KG1 (cell line): ENCODE measurements at regions not wholly inside any gene's neighbourhood (a gene's known extent, or its start where the extent isn't known, plus 50 kb on each side); places are given as distances from the start of the nearest gene placed in this dataset.

Experiments
- DNase-seq: peaks from one replicate; lab custom pipeline; 2025; lab: John Stamatoyannopoulos, UW

DNA sequence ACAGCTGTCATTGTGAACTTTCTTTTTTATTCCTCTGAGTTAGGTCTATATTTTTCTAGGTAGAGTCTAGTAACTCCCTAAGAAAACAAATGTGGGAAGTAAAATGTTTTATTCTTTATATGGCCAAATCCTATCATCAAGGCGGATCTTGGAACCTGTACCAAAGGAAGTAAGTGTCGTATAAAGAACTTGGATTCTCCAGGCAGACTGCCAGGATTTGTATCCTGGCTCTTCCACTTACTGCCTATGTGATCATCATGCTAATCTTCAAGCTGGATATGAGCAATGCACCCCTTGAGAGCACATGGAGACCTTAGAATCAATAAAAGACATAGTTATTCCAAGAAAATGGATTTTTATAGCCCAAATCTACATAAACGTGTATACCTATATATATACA is 286.5 kb downstream of the PCDH17 start:
- no peak for DNase-seq

DNA sequence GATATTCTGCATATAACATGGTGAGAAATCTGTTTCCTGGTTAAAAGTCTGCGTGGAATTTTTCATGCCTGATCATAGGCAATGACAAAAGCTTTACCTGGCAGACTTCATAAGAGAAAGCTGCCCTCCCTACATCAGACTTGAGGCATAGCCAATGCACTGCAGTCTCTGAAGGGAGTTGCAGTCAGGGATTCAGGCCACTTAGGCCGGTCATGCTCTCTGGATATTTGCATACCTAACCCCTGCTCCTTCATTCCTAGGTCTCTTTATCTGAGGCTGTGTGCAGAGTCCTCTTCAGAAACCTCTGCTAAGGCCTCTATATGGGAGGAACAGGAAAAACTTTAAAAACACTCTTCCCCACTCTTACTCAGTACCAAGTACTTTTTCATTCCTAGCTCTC is 287.4 kb downstream of the PCDH17 start:
- DNase-seq: no peak

DNA sequence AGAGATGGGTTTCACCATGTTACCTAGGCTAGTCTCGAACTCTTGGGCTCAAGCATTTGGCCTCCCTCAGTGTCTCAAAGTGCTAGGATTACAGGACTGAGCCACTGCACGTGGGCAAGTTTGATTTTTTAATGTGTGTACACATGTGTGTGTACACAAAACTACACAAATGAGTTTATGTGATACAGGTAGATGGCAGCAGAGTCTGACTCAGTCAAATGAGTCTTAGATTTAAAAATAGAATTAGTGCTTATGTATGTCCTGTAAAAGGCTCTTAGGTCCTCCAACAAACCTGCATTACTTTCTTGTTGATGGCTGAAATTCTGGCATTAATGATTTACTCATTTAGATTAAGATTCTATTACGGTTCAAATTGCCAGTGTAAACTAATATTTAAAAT is 293.7 kb downstream of the PCDH17 start:
- DNase-seq: no peak

DNA sequence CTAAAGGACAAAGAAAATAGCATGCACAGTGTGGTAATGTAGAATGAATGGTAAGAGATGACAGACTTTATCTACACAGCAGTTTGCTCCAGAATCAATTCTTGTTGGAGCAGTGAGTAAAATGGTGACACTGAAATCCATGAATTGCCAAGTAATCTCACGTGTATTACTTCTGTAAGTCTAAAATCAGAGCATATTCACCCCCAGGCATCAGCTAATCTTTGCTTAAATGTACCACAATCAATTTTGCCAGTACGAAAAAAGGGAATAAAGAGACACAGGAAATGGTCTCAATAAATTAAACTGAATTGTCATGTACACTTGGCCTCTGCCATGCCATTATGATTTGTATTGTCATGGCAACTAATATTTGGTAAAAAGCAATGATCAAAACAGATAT is 294.2 kb downstream of the PCDH17 start:
- no peak for DNase-seq

DNA sequence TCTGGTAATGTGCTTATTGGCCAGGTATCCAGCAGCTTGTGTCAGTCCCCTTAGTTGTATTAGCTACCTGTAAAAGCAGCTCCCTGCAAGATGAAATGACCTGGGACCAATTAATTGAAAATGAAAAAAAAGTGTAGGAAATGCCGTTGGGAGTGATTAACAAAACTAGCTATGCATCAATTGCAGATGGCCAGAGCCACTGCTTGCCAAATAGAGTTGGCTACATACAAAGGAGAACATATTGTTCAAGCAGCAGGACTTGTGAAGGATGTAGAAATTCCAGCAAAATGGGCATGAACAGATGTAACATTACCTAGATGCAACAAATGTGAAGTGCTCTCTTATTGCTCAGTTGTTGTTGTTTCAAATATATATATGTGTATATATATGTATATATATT is 300.5 kb downstream of the PCDH17 start:
- DNase-seq: no peak

DNA sequence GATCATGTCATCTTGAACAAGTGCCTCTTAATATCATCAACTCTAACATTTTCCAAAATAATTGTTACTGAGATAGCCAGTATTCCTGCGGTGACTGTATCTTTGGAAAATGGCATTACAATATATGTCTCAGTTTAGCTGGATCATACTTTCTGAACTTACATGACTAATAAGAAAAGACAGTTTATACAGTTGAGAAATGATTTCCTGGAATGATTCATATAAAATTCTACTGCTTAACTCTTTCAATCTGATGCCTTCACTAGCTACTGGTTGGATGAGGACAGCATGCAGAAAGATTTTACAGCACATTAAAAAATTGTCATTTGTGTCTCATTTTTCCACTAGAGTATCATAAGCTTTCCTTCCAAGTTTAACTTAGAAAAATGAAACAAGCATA is 302.1 kb downstream of the PCDH17 start:
- DNase-seq: no peak

DNA sequence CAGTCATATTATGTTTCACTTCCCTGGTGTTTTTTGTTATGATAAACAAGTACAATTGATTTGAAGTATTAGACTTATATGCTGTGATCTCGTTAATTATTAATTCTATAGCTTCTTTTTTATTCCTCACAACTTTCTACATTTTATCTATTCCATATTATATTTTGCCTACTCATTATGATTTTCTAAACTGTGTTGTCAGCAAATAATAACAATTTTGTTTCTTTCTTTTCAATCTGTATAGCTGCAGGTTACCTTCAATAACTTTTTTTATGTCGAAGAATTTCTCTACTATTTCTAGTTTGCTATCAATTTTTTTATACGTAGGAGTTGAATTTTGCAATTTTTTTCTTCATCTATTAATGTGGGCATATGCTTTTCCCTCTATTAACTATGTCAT is 304.4 kb downstream of the PCDH17 start:
- no peak for DNase-seq

DNA sequence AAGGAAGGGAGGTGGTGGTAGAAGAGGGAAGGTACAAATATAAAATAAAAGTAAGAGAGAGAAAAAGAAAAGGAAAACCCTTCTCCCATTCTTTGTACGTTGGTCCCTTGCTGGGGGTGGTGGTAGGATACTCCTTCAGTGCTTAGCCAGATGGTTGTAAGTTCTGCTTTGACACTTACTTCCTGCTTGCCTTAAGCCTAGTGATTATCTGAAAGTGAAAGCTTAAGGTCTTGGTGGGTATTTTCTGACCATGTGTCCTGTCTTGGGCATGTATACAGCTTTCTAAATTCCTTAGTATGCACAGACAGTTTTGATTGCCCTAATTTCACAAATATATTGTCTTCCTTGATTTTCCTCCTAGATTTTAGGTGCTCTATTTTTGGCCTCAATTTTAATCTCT is 314.8 kb downstream of the PCDH17 start:
- peak; percentile 7 for DNase-seq

DNA sequence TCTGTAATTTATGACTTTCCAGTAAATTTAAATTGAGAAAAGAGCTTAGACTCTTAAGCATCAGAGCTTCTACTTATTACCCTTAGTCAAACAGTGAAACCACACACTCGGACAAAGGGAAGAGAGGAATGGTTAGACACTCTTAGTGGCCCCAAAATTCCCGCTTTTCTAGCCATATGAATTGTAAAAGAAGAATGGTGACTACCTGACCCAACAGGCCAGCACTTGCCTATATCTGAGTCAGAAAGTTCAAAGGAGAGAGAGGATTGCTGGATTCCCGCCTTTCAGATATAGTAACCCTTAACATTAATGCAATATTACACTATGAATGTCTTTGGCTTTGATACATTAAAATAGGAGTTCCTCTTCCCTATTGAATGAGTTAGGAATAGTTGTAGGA is 317.3 kb downstream of the PCDH17 start:
- DNase-seq: no peak

DNA sequence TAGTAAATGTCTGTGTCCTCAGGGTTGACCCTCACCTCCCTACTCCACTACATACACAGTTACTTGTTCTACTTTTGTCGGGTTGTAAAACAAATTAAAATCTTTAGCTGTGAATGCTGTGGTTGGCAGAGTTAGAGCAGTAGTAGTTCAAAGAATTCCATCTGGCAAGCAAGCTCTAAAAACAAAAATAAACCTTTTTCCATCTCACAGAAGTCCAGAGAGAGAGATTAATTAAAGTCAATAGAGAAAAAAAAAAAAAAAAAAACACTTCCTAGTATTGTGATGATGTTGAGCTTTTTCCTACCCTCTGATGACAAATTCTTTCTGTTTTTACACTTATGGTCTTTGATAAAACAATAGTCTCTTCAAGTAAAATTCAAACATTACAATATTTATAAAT is 338.4 kb downstream of the PCDH17 start:
- no peak for DNase-seq

DNA sequence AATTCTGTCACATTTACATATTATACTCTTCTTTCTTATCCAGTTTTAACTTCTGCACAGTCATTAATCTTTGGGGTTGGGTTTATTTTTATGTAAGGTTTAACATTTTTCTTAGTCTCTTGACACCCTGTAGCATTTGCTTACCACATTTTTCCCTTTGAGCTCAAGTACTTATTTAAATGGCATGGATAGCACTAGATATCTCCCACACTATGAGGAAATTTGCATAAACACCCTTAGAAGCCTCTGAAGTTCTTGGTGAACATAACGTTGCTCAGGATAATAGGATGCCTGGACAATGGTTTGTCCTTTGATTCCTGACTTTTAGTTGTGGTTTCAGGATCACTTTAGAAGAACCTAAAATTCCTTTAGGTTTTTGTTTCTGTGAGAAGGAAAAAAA is 338.9 kb downstream of the PCDH17 start:
- no peak for DNase-seq

DNA sequence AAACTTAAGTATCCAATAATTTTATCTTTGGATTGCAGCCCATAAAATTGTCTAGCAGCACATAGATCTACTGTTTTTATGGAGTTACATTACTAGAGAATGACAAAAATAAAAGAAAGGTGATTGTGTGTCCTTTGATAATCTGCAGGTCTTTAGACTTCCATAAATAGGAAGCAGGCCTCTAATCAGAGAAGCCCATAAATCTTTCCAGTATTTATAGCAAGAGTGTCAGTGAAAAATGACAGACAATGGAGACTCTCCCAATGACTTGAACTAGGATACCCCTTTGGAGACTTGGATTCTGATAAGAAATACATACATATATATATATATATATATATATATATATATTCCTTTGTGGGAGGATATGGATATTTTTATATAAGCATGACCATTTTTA is 351.2 kb downstream of the PCDH17 start:
- no peak for DNase-seq

DNA sequence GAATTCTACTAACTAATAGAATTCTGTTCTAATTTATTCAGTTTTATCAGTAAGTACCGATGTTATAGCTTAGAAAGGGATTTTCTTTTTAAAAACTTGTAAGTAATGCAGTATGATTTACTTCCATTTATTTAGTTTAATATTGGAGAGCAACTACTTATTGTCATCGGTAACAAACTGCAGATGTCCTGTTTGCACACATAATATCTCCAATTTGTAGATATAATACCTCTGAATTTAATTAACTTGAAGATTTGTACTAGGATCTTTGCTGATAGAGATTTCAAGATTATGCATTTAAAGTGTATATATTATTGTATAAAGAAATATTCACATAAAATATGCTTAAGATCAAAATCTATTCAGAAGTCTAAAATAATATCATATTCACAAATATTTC is 356.7 kb downstream of the PCDH17 start:
- DNase-seq: no peak

DNA sequence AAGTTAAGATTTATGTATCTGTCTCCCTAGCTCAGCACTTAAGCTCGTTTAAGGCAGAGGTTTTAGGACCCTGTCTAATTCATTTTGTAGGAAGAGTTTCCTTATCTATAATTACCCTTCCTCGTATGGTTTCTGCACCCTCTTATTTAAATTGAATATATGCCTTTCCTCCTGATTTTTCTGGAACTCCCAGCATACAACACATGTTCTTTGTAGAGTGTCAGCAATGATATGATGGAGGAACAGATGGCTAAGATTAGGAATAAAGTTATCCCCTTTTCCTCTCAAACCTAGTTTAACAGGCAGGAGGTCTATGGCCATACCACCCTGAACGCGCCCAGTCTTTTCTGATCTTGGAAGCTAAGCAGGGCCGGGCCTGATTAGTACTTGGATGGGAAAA is 359.5 kb downstream of the PCDH17 start:
- DNase-seq: no peak

DNA sequence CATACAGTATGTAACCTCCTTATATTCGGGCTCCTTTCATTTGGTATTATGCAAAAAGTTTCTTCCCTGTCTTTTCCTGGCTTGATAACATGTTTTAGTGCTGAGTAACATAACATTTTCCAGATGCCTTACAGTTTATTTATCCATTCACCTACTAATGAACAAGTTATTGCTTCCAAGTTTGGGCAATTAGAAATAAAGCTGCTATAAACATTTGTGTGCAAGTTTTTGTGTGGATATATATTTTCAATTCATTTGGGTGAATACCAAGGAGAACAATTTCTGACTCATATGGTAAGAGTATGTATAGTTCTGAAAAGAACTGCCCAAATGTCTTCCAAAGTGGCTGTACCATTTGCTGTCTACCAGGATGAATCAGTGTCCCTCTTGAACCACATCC is 360.9 kb downstream of the PCDH17 start:
- DNase-seq: no peak

DNA sequence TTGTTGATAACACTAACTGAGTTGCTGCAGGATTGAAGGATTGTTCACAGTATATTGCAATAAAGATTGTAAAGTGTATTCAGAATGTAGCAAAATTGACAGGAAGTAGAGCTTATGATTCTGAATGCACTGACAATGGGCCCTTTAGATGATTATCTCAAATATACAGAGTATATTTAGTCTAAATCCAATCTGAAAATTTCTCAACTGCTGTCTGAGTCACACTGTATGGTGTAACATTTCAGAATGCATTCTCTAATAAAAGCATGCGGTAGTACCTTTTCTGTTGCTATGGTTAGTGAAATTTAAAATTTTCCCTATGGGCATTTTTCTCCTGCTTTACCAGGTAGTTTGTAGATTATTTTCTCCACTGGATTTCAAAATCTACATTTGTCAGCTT is 365.2 kb downstream of the PCDH17 start:
- DNase-seq: no peak

DNA sequence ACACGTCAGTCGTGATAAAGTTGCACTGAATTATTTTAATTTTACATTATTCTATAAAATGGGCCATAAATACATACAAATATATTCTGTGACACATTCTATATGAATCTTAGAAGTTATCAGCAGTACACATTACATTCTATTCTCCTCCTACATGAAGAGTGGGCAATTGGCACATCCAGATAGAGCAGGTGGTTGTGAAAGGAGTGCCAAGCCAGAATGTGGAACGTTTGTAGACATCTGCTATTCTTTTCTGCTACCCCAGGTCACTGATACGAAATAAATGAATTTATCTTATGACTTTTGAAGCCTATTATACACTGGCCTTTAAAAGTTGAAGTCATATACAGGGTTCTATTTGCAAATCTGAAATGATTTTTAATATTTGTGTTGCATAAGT is 373.2 kb downstream of the PCDH17 start:
- no peak for DNase-seq

DNA sequence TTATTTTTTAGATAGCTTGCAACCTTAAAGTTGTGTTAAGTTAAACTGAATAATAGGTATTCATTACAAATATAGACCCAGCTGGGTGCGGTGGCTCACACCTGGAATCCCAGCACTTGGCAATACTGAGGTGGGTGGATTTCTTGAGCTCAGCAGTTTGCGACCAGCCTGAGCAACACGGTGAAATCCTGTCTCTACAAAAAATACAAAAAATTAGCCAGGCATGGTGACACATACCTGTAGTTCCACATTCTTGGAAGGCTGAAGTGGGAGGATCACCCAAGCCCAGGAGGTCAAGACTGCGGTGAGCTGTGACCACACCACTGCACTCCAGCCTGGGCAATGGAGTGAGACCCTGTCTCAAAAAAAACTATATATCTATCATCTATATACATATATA is 386.5 kb downstream of the PCDH17 start:
- DNase-seq: no peak

DNA sequence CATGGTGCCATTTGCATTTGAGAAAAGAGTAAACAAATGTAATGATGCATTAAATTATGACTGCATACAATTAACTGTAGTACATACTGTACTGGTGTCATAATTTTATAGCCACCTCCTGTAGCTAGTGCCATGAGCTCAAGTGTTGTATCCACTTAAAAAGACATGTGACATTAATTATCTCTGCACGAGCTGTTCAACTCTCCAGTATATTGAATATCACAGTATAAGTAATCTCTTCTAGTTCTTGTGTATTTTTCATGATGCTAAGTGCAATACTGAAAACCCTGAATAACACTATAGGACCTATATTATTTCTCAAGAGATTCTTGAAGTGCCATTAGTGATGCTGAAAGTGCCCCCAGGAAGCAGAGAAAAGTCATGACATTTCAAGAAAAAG is 387.3 kb downstream of the PCDH17 start:
- DNase-seq: no peak

DNA sequence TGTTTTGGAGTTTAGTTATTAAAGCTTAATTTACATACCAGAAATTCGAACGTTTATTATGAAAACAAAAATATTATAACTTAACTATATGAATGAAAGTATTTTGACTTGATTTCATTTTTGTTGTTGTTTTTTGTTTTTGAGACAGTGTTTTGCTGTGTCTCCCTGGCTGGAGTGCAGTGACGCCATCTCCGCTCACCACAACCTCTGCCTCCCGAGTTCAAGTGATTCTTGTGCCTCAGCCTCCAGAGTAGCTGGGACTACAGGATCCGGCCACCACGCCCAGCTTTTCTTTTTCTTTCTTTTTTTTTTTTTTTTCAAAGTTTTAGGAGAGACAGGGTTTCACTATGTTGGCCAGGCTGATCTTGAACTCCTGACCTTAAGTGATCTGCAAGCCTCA is 392.6 kb downstream of the PCDH17 start:
- DNase-seq: no peak

DNA sequence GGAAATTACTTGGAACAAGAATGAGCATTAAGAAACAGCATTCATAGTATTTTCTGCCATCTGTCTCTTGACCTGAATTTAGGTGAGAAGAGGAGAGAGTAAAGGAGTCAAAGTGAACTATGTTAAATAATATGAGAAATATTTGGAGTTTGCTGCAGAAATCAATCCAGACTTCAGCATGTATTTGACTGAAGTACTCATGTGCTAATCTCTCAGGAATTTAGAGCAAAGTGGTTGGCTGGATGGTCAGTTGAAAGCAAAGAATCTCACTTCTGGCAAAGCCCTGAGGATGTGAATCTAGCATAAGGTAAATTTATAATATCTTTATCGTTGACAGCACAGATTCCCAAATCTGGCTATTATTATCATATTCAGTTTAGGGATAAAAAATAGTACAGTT is 394.3 kb downstream of the PCDH17 start:
- no peak for DNase-seq

DNA sequence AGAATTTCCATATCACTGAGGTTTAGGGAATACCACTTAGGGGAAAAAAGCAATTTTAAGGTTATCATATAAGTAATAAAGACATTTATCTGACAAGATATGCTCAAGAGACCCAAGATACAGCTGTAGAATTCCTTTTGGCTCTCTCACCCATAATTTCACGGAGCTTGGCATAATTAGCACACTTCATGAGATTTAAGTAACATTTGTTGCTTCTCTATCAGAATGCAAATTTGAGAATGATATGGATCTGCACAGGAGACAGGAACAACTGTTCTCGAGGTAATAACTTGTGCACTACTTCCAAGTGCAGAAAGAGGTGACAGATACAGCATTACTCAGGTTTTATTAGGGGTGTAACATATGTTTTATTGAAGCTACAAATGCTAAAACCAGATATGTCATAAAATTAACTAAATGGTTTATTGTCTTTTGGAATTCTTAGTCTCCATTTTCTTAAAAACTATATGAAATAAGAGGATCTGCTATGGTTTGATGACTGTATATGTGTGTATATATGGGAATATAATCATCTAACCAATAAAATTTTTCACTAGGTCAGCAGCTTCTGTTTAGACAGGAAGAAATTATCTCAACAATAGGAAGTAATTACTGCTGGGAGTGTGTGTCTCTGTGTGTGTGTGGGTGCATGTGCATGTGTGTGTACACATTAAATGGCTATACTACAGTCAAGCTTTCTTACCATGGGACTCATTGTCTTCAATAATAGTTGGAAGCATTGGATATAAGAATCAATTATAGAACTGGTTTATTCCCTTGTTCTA is 401.3 kb downstream of the PCDH17 start:
- DNase-seq: no peak

DNA sequence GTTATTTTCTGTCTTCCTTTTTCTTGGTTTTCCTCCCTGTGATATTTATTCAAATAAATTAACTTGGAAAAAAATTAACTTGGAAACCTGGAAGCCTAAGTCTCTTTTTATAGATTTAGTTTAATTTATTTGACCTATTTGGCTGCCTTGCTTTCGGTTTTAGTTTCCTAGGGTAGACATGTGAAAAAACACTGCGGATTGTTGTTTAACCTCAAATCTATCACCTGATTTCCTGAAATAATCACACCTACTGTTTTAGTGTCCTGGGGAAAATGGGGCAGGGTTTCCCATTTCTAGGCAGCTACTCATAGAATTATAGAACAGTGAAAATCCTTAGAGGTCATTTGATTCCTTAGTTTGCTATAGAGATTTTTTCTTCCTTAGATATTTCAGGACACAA is 412.4 kb downstream of the PCDH17 start:
- DNase-seq: no peak

DNA sequence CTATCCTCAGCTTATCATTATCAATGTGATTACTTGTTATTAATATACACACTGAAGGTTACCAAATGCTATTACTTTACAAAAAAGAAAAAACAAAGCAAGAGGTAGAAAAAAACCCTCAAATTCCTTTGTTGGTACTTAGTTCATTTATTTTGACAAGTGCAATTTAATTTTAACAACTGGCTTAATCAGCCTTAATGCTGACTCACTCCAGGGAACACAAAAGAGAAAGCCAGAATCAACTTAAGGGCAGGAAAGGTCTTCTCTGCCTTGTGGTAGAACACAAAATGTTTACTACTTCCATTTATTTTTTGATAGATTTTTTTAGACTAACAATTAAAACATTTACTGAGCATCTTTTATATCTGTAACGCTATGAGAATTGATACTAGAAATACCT is 417.1 kb downstream of the PCDH17 start:
- no peak for DNase-seq

DNA sequence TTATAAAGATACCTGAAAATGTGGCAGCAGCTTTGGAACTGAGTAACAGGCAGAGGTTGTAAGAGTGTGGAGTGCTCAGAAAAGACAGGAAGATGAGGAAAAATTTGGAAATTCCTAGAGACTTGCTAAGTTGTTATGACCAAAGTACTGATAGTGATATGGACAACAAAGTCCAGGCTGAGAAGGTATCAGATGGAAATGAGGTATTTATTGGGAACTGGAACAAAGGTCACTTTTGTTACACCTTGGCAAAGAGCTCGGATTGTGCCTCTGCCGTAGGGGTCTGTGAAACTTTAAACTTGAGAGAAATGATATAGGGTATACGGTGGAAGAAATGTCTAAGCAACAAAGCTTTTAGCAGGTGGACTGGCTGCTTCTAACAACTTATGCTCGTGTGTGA is 419.9 kb downstream of the PCDH17 start:
- no peak for DNase-seq
